ENCODE measurements at regions not wholly inside any gene's neighbourhood (a gene's known extent, or its start where the extent isn't known, plus 50 kb on each side); places are given as distances from the start of the nearest gene placed in this dataset.

GRCh38 chr1:14190508-14190907, 408.0 kb upstream of the KAZN start:
- H3K4me1 ChIP-seq (ENCODE audit: control insufficient read depth, extremely low read depth, insufficient read depth, low read length), result peaks cover 24% of the 10 kb centered on the region
- H3K4me3 ChIP-seq (ENCODE audit: control insufficient read depth in 2 of 3, extremely low read depth in 1 of 3, insufficient read depth in 2 of 3, low read depth in 1 of 3, low read length in 3 of 3), result peak overlapping the region in 1 of 3 experiments; percentile 6
- no peak overlapping the region for H2AFZ ChIP-seq (ENCODE audit: control insufficient read depth, low read length)
- FAIRE-seq, result peak; percentile 97
- H3K4me2 ChIP-seq (ENCODE audit: control insufficient read depth, extremely low read depth, insufficient read depth, low read depth, low read length), result peak overlapping the region; percentile 78
- H3K27ac ChIP-seq (ENCODE audit: control insufficient read depth, insufficient read depth, low read length), result no peak overlapping the region
- H3K79me2 ChIP-seq (ENCODE audit: control insufficient read depth, insufficient read depth, low read length), result no peaks in the 10 kb centered on the region
- no peaks in the 10 kb centered on the region for H3K36me3 ChIP-seq (ENCODE audit: control insufficient read depth in 2 of 2, extremely low read depth in 1 of 2, insufficient read depth in 2 of 2, low read length in 2 of 2)
- TF ChIP-seq CTCF (optimal IDR thresholded peaks at IDR 0.05 in 1 of 3, IDR thresholded peaks at IDR 0.05 in 1 of 3, conservative IDR thresholded peaks at IDR 0.05 in 1 of 3; ENCODE audit: extremely low read depth in 1 of 3, insufficient read depth in 2 of 3, low read length in 3 of 3), result no peak
- TF ChIP-seq EZH2 (IDR thresholded peaks at IDR 0.05; ENCODE audit: low read length), result no peak
- DNase-seq (ENCODE audit: low read depth, low spot score), result peak; percentile 77
- dilution Hi-C loops (cut with MboI; ENCODE audit: extremely low pct_ligation_motif_present, low sequenced_read_pairs), result no loop called here
- no peaks in the 10 kb centered on the region for H4K20me1 ChIP-seq (ENCODE audit: control insufficient read depth, extremely low read depth, insufficient read depth, low read length)
- no peaks in the 10 kb centered on the region for H3K27me3 ChIP-seq (ENCODE audit: control insufficient read depth, extremely low read depth, insufficient read depth, low read length)
- no peaks in the 10 kb centered on the region for H3K9me3 ChIP-seq (ENCODE audit: control insufficient read depth, low read depth, low read length)
- no peaks in the 10 kb centered on the region for H3K9me1 ChIP-seq (ENCODE audit: control insufficient read depth, extremely low read depth, insufficient read depth, low read length)
- H3K9ac ChIP-seq (ENCODE audit: control insufficient read depth, extremely low read depth, insufficient read depth, low read length), result no peak overlapping the region

GRCh38 chr1:14194511-14194910, 404.0 kb upstream of the KAZN start:
- DNase-seq (ENCODE audit: low read depth, low spot score), result no peak
- Histone ChIP-seq H3K79me2 (ENCODE audit: control insufficient read depth, insufficient read depth, low read length) (no peaks in the 10 kb centered on the region), H3K9me1 (ENCODE audit: control insufficient read depth, extremely low read depth, insufficient read depth, low read length) (no peaks in the 10 kb centered on the region), H2AFZ (ENCODE audit: control insufficient read depth, low read length) (no peak overlapping the region), H3K27me3 (ENCODE audit: control insufficient read depth, extremely low read depth, insufficient read depth, low read length) (no peaks in the 10 kb centered on the region), H4K20me1 (ENCODE audit: control insufficient read depth, extremely low read depth, insufficient read depth, low read length) (no peaks in the 10 kb centered on the region), H3K36me3 (ENCODE audit: control insufficient read depth in 2 of 2, extremely low read depth in 1 of 2, insufficient read depth in 2 of 2, low read length in 2 of 2) (no peaks in the 10 kb centered on the region), H3K9ac (ENCODE audit: control insufficient read depth, extremely low read depth, insufficient read depth, low read length) (no peak overlapping the region), H3K9me3 (ENCODE audit: control insufficient read depth, low read depth, low read length) (no peaks in the 10 kb centered on the region), H3K4me2 (ENCODE audit: control insufficient read depth, extremely low read depth, insufficient read depth, low read depth, low read length) (no peak overlapping the region), H3K4me1 (ENCODE audit: control insufficient read depth, extremely low read depth, insufficient read depth, low read length) (peaks cover 17% of the 10 kb centered on the region), H3K27ac (ENCODE audit: control insufficient read depth, insufficient read depth, low read length) (no peak overlapping the region), H3K4me3 (ENCODE audit: control insufficient read depth in 2 of 3, extremely low read depth in 1 of 3, insufficient read depth in 2 of 3, low read depth in 1 of 3, low read length in 3 of 3) (no peak overlapping the region)
- TF ChIP-seq EZH2 (IDR thresholded peaks at IDR 0.05; ENCODE audit: low read length), result no peak
- no peak for TF ChIP-seq CTCF (optimal IDR thresholded peaks at IDR 0.05 in 1 of 3, IDR thresholded peaks at IDR 0.05 in 1 of 3, conservative IDR thresholded peaks at IDR 0.05 in 1 of 3; ENCODE audit: extremely low read depth in 1 of 3, insufficient read depth in 2 of 3, low read length in 3 of 3)
- no peak for FAIRE-seq
- dilution Hi-C loops (cut with MboI; ENCODE audit: extremely low pct_ligation_motif_present, low sequenced_read_pairs), result no loop called here
